Lower leg skin (tissue), 3 donors: ENCODE measurements at regions not wholly inside any gene's neighbourhood (a gene's known extent, or its start where the extent isn't known, plus 50 kb on each side); places are given as distances from the start of the nearest gene placed in this dataset.

ENCODE experiments used
- CTCF ChIP-seq, 3 donors: fragments of 450-650 bp; IDR thresholded peaks; one replicate each; pipeline ENCODE4 v1.5.1; 2016; ENCODE audit warnings: antibody characterized with exemption in 3 of 3, mild to moderate bottlenecking in 3 of 3, moderate library complexity in 2 of 3
- POLR2A ChIP-seq, 2 donors: fragments of 450-650 bp; IDR thresholded peaks; one replicate each; pipeline ENCODE4 v1.6.1; 2016 to 2017; ENCODE audit warnings: antibody characterized with exemption in 2 of 2, mild to moderate bottlenecking in 1 of 2, moderate library complexity in 1 of 2

DNA sequence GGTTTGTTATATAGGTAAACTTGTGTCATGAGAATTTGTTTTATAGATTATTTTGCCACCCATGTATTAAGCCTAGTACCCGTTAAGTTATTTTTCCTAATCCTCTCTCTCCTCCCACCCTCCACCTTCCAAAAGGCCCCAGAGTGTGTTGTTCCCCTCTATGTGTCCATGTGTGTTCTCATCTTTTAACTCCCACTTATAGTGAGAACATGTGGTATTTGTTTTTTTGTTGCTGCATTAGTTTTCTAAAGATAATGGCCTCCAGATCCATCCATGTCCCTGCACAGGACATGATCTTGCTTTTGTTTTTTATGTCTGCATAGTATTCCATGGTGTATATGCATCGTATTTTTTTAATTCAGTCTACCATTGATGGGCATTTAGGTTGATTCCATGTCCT, 1075.6 kb upstream of the CNTNAP5 start:
- TF ChIP-seq CTCF (IDR thresholded peaks at IDR 0.05) = no peak
- TF ChIP-seq POLR2A (IDR thresholded peaks at IDR 0.05) = no peak
